Brain pericyte (primary cell): ENCODE measurements at regions not wholly inside any gene's neighbourhood (a gene's known extent, or its start where the extent isn't known, plus 50 kb on each side); places are given as distances from the start of the nearest gene placed in this dataset.

Source experiments
- DNase-seq: peaks from one replicate; pipeline ENCODE4 v3.0.0-alpha.2; 2012; ENCODE audit warnings: low read depth, low spot score

- DNase-seq: no peak
Measured at GRCh38 chr1:87867626-87868025, 538.9 kb downstream of the LMO4 start.

GRCh38 chr1:87869567-87869966 is 540.9 kb downstream of the LMO4 start:
- DNase-seq: no peak

- DNase-seq: no peak
Measured at GRCh38 chr1:87872189-87872588, 543.5 kb downstream of the LMO4 start.

GRCh38 chr1:87872692-87873091 is 544.0 kb downstream of the LMO4 start:
- no peak for DNase-seq

- no peak for DNase-seq
Measured at GRCh38 chr1:87878873-87879272, 550.2 kb downstream of the LMO4 start.

GRCh38 chr1:87880098-87880760 is 551.5 kb downstream of the LMO4 start:
- no peak for DNase-seq

GRCh38 chr1:87880764-87881163 is 552.1 kb downstream of the LMO4 start:
- DNase-seq: no peak

GRCh38 chr1:87883906-87884305 is 555.2 kb downstream of the LMO4 start:
- no peak for DNase-seq

GRCh38 chr1:87884581-87884980 is 555.9 kb downstream of the LMO4 start:
- no peak for DNase-seq

GRCh38 chr1:87885278-87886025 is 556.8 kb downstream of the LMO4 start:
- no peak for DNase-seq

GRCh38 chr1:87887100-87887499 is 558.4 kb downstream of the LMO4 start:
- DNase-seq: no peak

- no peak for DNase-seq
Measured at GRCh38 chr1:87888446-87888845, 559.8 kb downstream of the LMO4 start.

GRCh38 chr1:87894062-87894461 is 565.4 kb downstream of the LMO4 start:
- no peak for DNase-seq

- DNase-seq: no peak
Measured at GRCh38 chr1:87897481-87897880, 568.8 kb downstream of the LMO4 start.

GRCh38 chr1:87898431-87898830 is 569.8 kb downstream of the LMO4 start:
- no peak for DNase-seq

- DNase-seq: no peak
Measured at GRCh38 chr1:87899017-87899416, 570.3 kb downstream of the LMO4 start.

GRCh38 chr1:87899746-87900145 is 571.1 kb downstream of the LMO4 start:
- DNase-seq: no peak

- DNase-seq: no peak
Measured at GRCh38 chr1:87902830-87903229, 574.1 kb downstream of the LMO4 start.

- no peak for DNase-seq
Measured at GRCh38 chr1:87903242-87903641, 574.6 kb downstream of the LMO4 start.

- DNase-seq: no peak
Measured at GRCh38 chr1:87904651-87905050, 576.0 kb downstream of the LMO4 start.

- no peak for DNase-seq
Measured at GRCh38 chr1:87905651-87906050, 577.0 kb downstream of the LMO4 start.

GRCh38 chr1:87906078-87906477 is 577.4 kb downstream of the LMO4 start:
- DNase-seq: no peak

- no peak for DNase-seq
Measured at GRCh38 chr1:87913361-87913760, 584.7 kb downstream of the LMO4 start.
